HG03558 (cell line): ENCODE measurements at regions not wholly inside any gene's neighbourhood (a gene's known extent, or its start where the extent isn't known, plus 50 kb on each side); places are given as distances from the start of the nearest gene placed in this dataset.
"Not testable (repeated sequence)": the region's sequence is repeated elsewhere in the genome, so short reads cannot be mapped to it uniquely, and the experiment has no call there.

Experiments used
- ATAC-seq: cut with Tn5 transposase; IDR thresholded peaks from one replicate; pipeline ENCODE4 v1.9.1; 2021; ENCODE audit warnings: moderate number of reproducible peaks; ENCODE audit not compliant: unreplicated experiment; ENCODE audit errors: extremely low read depth

GRCh38 chr15:30828304-30828639 is 75.4 kb upstream of the FAN1 start:
- not testable (repeated sequence) for ATAC-seq

- no peak for ATAC-seq
These were observed 72.8 kb upstream of the FAN1 start for GRCh38 chr15:30830961-30831360.

- ATAC-seq: not testable (repeated sequence)
These were observed 70.3 kb upstream of the FAN1 start for GRCh38 chr15:30833379-30833778.

GRCh38 chr15:30841639-30842038 is 62.1 kb upstream of the FAN1 start:
- ATAC-seq: not testable (repeated sequence)

GRCh38 chr15:30842798-30843472 is 60.8 kb upstream of the FAN1 start:
- ATAC-seq: not testable (repeated sequence)

GRCh38 chr15:30845536-30845935 is 58.2 kb upstream of the FAN1 start:
- not testable (repeated sequence) for ATAC-seq
